ENCODE measurements at regions not wholly inside any gene's neighbourhood (a gene's known extent, or its start where the extent isn't known, plus 50 kb on each side); places are given as distances from the start of the nearest gene placed in this dataset.
A peak's percentile ranks its signal among the peaks of the same experiment; 100 is the strongest.

- DNase-seq = no peak
These were observed 95.8 kb downstream of the SPP2 start for GRCh38 chr2:234146087-234146826.

GRCh38 chr2:234145511-234145910, 95.0 kb downstream of the SPP2 start:
- DNase-seq = no peak

- DNase-seq = no peak
These were observed 94.6 kb downstream of the SPP2 start for GRCh38 chr2:234145057-234145456.

DNA sequence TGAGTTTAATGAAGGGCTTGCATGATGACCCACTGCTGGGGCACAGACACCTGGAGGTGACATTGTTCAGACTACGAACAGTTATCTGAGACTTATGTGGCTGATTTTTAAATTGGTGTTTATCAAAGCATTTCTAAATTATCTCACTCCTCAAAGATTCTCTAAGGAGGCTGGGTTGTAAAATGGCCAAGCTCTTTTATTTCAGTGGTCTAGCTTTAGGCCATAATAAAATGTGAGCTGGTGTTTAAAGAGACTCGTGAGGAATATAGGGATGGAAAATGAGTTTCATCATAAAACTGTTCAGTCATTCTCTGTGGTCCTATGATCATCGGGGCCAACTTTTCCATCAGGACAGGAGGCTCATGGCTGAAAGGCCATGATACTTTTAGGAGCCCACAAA, 93.4 kb downstream of the SPP2 start:
- DNase-seq = no peak

DNA sequence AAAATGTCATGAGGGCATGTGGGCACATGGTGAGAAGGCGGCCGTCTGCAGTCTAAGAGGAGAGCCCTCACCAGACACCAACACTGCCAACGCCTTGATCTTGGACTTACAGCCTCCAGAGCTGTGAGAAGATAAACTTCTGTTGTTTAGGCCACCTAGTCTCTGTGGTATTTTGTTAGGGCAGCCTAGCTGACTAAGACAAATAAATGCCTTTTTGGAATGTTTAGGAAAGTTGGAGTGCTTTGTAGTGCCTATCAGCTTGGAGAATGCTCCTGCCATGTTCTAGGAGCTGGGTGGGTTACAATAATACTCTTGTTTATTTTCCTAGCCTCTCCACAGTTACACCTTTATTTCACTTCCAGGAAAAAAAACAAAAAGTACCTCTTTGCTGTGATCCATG, 92.0 kb downstream of the SPP2 start:
- DNase-seq = no peak

DNA sequence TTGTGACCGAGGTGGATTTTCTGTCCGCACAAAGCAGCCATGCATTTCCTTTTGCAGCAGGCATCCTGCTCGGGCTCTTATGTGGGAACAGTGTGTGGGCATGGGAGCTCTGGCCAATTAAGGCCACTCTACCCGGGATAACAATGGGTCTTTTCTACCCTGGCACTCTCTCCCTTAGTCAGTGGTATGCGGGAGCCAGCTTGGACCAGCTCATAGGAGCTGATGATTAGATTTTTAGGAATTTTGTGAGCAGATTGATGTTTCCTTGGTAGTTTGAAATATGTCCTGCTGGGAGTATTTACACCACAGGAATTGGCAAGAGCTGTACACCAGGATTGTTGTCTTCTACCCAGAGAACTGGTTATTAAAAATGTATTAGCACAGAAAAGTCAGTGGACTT, 89.3 kb downstream of the SPP2 start:
- DNase-seq = no peak

GRCh38 chr2:234138836-234139235, 88.3 kb downstream of the SPP2 start:
- no peak for DNase-seq

DNA sequence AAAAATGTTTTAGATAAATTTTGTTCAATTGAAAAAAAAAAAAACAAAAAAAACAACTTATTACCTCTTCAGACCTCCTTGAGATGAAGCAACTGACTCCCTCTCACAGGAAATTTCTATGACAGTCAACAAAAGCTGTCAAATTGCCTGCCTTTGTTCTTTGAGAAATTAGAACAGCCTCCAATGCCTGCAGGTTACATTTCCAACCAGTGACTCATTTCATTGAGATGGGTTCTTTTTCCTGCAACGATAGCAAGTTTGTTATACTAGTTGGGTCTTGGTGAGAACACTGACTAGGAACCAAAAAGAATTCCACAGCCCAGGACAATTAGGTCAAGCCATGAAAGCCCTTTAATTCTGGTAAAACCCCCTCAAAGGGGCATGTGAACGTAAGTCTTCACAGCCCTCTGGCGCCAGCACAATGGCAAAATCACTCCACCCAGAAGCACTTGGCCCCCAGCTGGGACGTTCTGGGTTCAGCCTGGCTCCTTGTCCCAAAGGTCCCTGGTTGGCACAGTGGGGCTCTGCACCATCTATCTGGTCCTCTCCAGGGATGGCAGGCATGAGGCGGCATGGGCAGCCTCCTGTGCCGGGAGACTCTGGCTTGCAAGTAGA, 87.0 kb downstream of the SPP2 start:
- DNase-seq = peak; percentile 33

DNA sequence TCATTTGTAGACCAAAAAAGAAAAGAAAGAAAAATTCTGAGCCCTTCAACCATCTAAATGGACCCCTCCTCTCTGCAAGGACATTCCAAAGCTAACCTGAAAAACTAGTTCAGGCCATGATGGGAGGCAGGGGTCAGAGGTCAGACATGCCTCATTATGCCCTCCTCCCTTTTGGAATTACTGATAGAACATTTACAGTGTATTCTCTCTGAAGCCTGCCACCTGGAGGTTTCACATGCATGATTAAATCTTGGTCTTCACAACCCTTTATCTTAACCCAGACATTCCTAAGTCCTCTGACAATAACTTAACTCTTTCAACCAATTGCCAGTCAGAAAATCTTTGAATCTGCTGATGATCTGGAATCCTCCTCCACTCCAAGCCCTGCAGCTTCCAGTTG, 86.0 kb downstream of the SPP2 start:
- DNase-seq = peak; percentile 4

GRCh38 chr2:234135750-234136221, 85.3 kb downstream of the SPP2 start:
- DNase-seq = peak; percentile 62

GRCh38 chr2:234134496-234134895, 84.0 kb downstream of the SPP2 start:
- no peak for DNase-seq

- DNase-seq = no peak
These were observed 82.5 kb downstream of the SPP2 start for GRCh38 chr2:234133004-234133403.

GRCh38 chr2:234130777-234131181, 80.3 kb downstream of the SPP2 start:
- no peak for DNase-seq

- DNase-seq = no peak
These were observed 78.1 kb downstream of the SPP2 start for GRCh38 chr2:234128606-234129005.

All from CD4-positive, alpha-beta T cell treated with Interleukin-21 for 1 hour (primary cell).